ENCODE measurements at regions not wholly inside any gene's neighbourhood (a gene's known extent, or its start where the extent isn't known, plus 50 kb on each side); places are given as distances from the start of the nearest gene placed in this dataset.

GRCh38 chr5:110225949-110226348 lies 500.5 kb downstream of the TMEM232 start:
- Histone ChIP-seq H3K4me1 (ENCODE audit: control insufficient read depth in 2 of 2, insufficient read depth in 2 of 2, low read length in 2 of 2) (no peaks in the 10 kb centered on the region), H3K9me3 (ENCODE audit: control insufficient read depth in 2 of 3, low read length in 3 of 3) (peaks cover 0 to 28% (median 0%) of the 10 kb centered on the region in 3 experiments), H3K27ac (ENCODE audit: low read depth, low read length) (no peak overlapping the region), H3K4me3 (ENCODE audit: low read length) (no peak overlapping the region), H3K27me3 (ENCODE audit: control insufficient read depth in 2 of 2, insufficient read depth in 2 of 2, low read length in 2 of 2) (no peaks in the 10 kb centered on the region), H3K36me3 (ENCODE audit: control insufficient read depth in 2 of 3, insufficient read depth in 3 of 3, low read length in 3 of 3) (no peaks in the 10 kb centered on the region)
- no peak overlapping the region for H3K27ac Mint-ChIP-seq
- peaks cover 0 to 31% (median 9%) of the 10 kb centered on the region in 5 donors for H3K36me3 Mint-ChIP-seq
- H3K9me3 Mint-ChIP-seq = peaks cover 12 to 90% (median 38%) of the 10 kb centered on the region in 11 donors
- ATAC-seq (no peak), DNase-seq (no peak)
- H3K27me3 Mint-ChIP-seq = peaks cover 0 to 4% (median 0%) of the 10 kb centered on the region in 5 donors
- no peak overlapping the region for H3K4me3 Mint-ChIP-seq
- ChIA-PET POLR2A (no interaction called here), CTCF (no interaction called here)
- H3K4me1 Mint-ChIP-seq = no peaks in the 10 kb centered on the region
- intact Hi-C loops (cut with micrococcal nuclease) = no loop called here

- no peak overlapping the region for H3K4me3 ChIP-seq (ENCODE audit: low read length)
- intact Hi-C loops (cut with micrococcal nuclease) = no loop called here
- ATAC-seq = no peak
These were observed 486.7 kb downstream of the TMEM232 start for GRCh38 chr5:110239786-110240185.

GRCh38 chr5:110242950-110243349 lies 483.5 kb downstream of the TMEM232 start:
- Histone ChIP-seq H3K36me3 (ENCODE audit: control insufficient read depth in 2 of 3, insufficient read depth in 3 of 3, low read length in 3 of 3) (no peaks in the 10 kb centered on the region), H3K9me3 (ENCODE audit: control insufficient read depth in 2 of 3, low read length in 3 of 3) (no peaks in the 10 kb centered on the region), H3K4me1 (ENCODE audit: control insufficient read depth in 2 of 2, insufficient read depth in 2 of 2, low read length in 2 of 2) (no peaks in the 10 kb centered on the region), H3K27me3 (ENCODE audit: control insufficient read depth in 2 of 2, insufficient read depth in 2 of 2, low read length in 2 of 2) (no peaks in the 10 kb centered on the region), H3K27ac (ENCODE audit: low read depth, low read length) (no peak overlapping the region), H3K4me3 (ENCODE audit: low read length) (no peak overlapping the region)
- intact Hi-C loops (cut with micrococcal nuclease) = no loop called here
- Mint-ChIP-seq H3K4me1 (no peaks in the 10 kb centered on the region), H3K27ac (no peak overlapping the region), H3K4me3 (no peak overlapping the region), H3K36me3 (no peaks in the 10 kb centered on the region), H3K27me3 (no peaks in the 10 kb centered on the region), H3K9me3 (peaks cover 0 to 2% (median 0%) of the 10 kb centered on the region in 11 donors)
- ATAC-seq (no peak), DNase-seq (no peak)
- ChIA-PET POLR2A (no interaction called here), CTCF (no interaction called here)

More at GRCh38 chr5:110239786-110240185, 486.7 kb downstream of the TMEM232 start:
- DNase-seq = no peak
- Mint-ChIP-seq H3K4me1 (no peaks in the 10 kb centered on the region), H3K27me3 (no peaks in the 10 kb centered on the region), H3K4me3 (no peak overlapping the region), H3K36me3 (no peaks in the 10 kb centered on the region), H3K9me3 (peaks cover 0 to 2% (median under 1%) of the 10 kb centered on the region in 11 donors), H3K27ac (no peak overlapping the region)
- no peak overlapping the region for H3K27ac ChIP-seq (ENCODE audit: low read depth, low read length)
- H3K9me3 ChIP-seq (ENCODE audit: control insufficient read depth in 2 of 3, low read length in 3 of 3) = no peaks in the 10 kb centered on the region
- ChIA-PET POLR2A (no interaction called here), CTCF (no interaction called here)
- H3K27me3 ChIP-seq (ENCODE audit: control insufficient read depth in 2 of 2, insufficient read depth in 2 of 2, low read length in 2 of 2) = no peaks in the 10 kb centered on the region
- H3K4me1 ChIP-seq (ENCODE audit: control insufficient read depth in 2 of 2, insufficient read depth in 2 of 2, low read length in 2 of 2) = no peaks in the 10 kb centered on the region
- no peaks in the 10 kb centered on the region for H3K36me3 ChIP-seq (ENCODE audit: control insufficient read depth in 2 of 3, insufficient read depth in 3 of 3, low read length in 3 of 3)

GRCh38 chr5:110248921-110249320 lies 477.6 kb downstream of the TMEM232 start:
- no peaks in the 10 kb centered on the region for H3K4me1 Mint-ChIP-seq
- no peaks in the 10 kb centered on the region for H3K9me3 Mint-ChIP-seq
- no peak for DNase-seq
- H3K4me3 Mint-ChIP-seq = no peak overlapping the region
- H3K4me3 ChIP-seq (ENCODE audit: low read length) = no peak overlapping the region
- H3K36me3 Mint-ChIP-seq = no peaks in the 10 kb centered on the region
- no peaks in the 10 kb centered on the region for H3K27me3 Mint-ChIP-seq
- intact Hi-C loops (cut with micrococcal nuclease) = no loop called here
- no peaks in the 10 kb centered on the region for H3K36me3 ChIP-seq (ENCODE audit: control insufficient read depth in 2 of 3, insufficient read depth in 3 of 3, low read length in 3 of 3)
- no peaks in the 10 kb centered on the region for H3K4me1 ChIP-seq (ENCODE audit: control insufficient read depth in 2 of 2, insufficient read depth in 2 of 2, low read length in 2 of 2)
- POLR2A ChIA-PET = no interaction called here
- no peak overlapping the region for H3K27ac ChIP-seq (ENCODE audit: low read depth, low read length)
- CTCF ChIA-PET = no interaction called here
- ATAC-seq = no peak
- H3K9me3 ChIP-seq (ENCODE audit: control insufficient read depth in 2 of 3, low read length in 3 of 3) = no peaks in the 10 kb centered on the region
- no peaks in the 10 kb centered on the region for H3K27me3 ChIP-seq (ENCODE audit: control insufficient read depth in 2 of 2, insufficient read depth in 2 of 2, low read length in 2 of 2)
- H3K27ac Mint-ChIP-seq = no peak overlapping the region

- DNase-seq = no peak
- H3K9me3 Mint-ChIP-seq = no peaks in the 10 kb centered on the region
- H3K4me1 Mint-ChIP-seq = no peaks in the 10 kb centered on the region
- H3K9me3 ChIP-seq (ENCODE audit: control insufficient read depth in 2 of 3, low read length in 3 of 3) = no peaks in the 10 kb centered on the region
- POLR2A ChIA-PET = no interaction called here
- intact Hi-C loops (cut with micrococcal nuclease) = no loop called here
- no peaks in the 10 kb centered on the region for H3K27me3 ChIP-seq (ENCODE audit: control insufficient read depth in 2 of 2, insufficient read depth in 2 of 2, low read length in 2 of 2)
- no peak overlapping the region for H3K27ac Mint-ChIP-seq
- no peaks in the 10 kb centered on the region for H3K36me3 ChIP-seq (ENCODE audit: control insufficient read depth in 2 of 3, insufficient read depth in 3 of 3, low read length in 3 of 3)
- no peak for ATAC-seq
- H3K4me3 ChIP-seq (ENCODE audit: low read length) = no peak overlapping the region
- CTCF ChIA-PET = no interaction called here
- H3K27me3 Mint-ChIP-seq = no peaks in the 10 kb centered on the region
- H3K4me3 Mint-ChIP-seq = no peak overlapping the region
- no peaks in the 10 kb centered on the region for H3K36me3 Mint-ChIP-seq
- H3K27ac ChIP-seq (ENCODE audit: low read depth, low read length) = no peak overlapping the region
- no peaks in the 10 kb centered on the region for H3K4me1 ChIP-seq (ENCODE audit: control insufficient read depth in 2 of 2, insufficient read depth in 2 of 2, low read length in 2 of 2)
These were observed 476.1 kb downstream of the TMEM232 start for GRCh38 chr5:110250355-110250754.

GRCh38 chr5:110250755-110251154 lies 475.7 kb downstream of the TMEM232 start:
- Histone ChIP-seq H3K27me3 (ENCODE audit: control insufficient read depth in 2 of 2, insufficient read depth in 2 of 2, low read length in 2 of 2) (no peaks in the 10 kb centered on the region), H3K27ac (ENCODE audit: low read depth, low read length) (no peak overlapping the region), H3K4me1 (ENCODE audit: control insufficient read depth in 2 of 2, insufficient read depth in 2 of 2, low read length in 2 of 2) (no peaks in the 10 kb centered on the region), H3K36me3 (ENCODE audit: control insufficient read depth in 2 of 3, insufficient read depth in 3 of 3, low read length in 3 of 3) (no peaks in the 10 kb centered on the region), H3K9me3 (ENCODE audit: control insufficient read depth in 2 of 3, low read length in 3 of 3) (no peaks in the 10 kb centered on the region), H3K4me3 (ENCODE audit: low read length) (no peak overlapping the region)
- H3K4me3 Mint-ChIP-seq = no peak overlapping the region
- ATAC-seq (no peak), DNase-seq (no peak)
- H3K27ac Mint-ChIP-seq = no peak overlapping the region
- ChIA-PET POLR2A (no interaction called here), CTCF (no interaction called here)
- H3K9me3 Mint-ChIP-seq = no peaks in the 10 kb centered on the region
- no peaks in the 10 kb centered on the region for H3K4me1 Mint-ChIP-seq
- no peaks in the 10 kb centered on the region for H3K36me3 Mint-ChIP-seq
- intact Hi-C loops (cut with micrococcal nuclease) = no loop called here
- H3K27me3 Mint-ChIP-seq = no peaks in the 10 kb centered on the region

GRCh38 chr5:110251366-110251765 lies 475.1 kb downstream of the TMEM232 start:
- H3K9me3 Mint-ChIP-seq = no peaks in the 10 kb centered on the region
- H3K4me3 ChIP-seq (ENCODE audit: low read length) = no peak overlapping the region
- ATAC-seq = no peak
- no peaks in the 10 kb centered on the region for H3K4me1 ChIP-seq (ENCODE audit: control insufficient read depth in 2 of 2, insufficient read depth in 2 of 2, low read length in 2 of 2)
- no peak overlapping the region for H3K4me3 Mint-ChIP-seq
- ChIA-PET CTCF (no interaction called here), POLR2A (no interaction called here)
- no peaks in the 10 kb centered on the region for H3K9me3 ChIP-seq (ENCODE audit: control insufficient read depth in 2 of 3, low read length in 3 of 3)
- H3K4me1 Mint-ChIP-seq = no peaks in the 10 kb centered on the region
- no peak overlapping the region for H3K27ac Mint-ChIP-seq
- intact Hi-C loops (cut with micrococcal nuclease) = no loop called here
- H3K36me3 ChIP-seq (ENCODE audit: control insufficient read depth in 2 of 3, insufficient read depth in 3 of 3, low read length in 3 of 3) = no peaks in the 10 kb centered on the region
- H3K27ac ChIP-seq (ENCODE audit: low read depth, low read length) = no peak overlapping the region
- no peaks in the 10 kb centered on the region for H3K27me3 Mint-ChIP-seq
- H3K36me3 Mint-ChIP-seq = no peaks in the 10 kb centered on the region
- no peak for DNase-seq
- H3K27me3 ChIP-seq (ENCODE audit: control insufficient read depth in 2 of 2, insufficient read depth in 2 of 2, low read length in 2 of 2) = no peaks in the 10 kb centered on the region
